Endodermal cell (in vitro differentiated cells): ENCODE measurements at regions not wholly inside any gene's neighbourhood (a gene's known extent, or its start where the extent isn't known, plus 50 kb on each side); places are given as distances from the start of the nearest gene placed in this dataset.

Experiments
- DNase-seq: peaks from one replicate; pipeline ENCODE4 v3.0.0-alpha.2; 2017
- H3K27ac ChIP-seq: 2 replicates; pipeline ENCODE4 v1.5.1; 2013; ENCODE audit warnings: mild to moderate bottlenecking, low read depth, low read length, moderate library complexity
- H3K27me3 ChIP-seq: 2 replicates; pipeline ENCODE4 v1.6.1; 2013; ENCODE audit warnings: mild to moderate bottlenecking, low read length, moderate library complexity; ENCODE audit not compliant: insufficient read depth, control insufficient read depth, poor library complexity, severe bottlenecking
- H3K36me3 ChIP-seq: 2 replicates; pipeline ENCODE4 v1.7.0; 2013; ENCODE audit warnings: mild to moderate bottlenecking, low read length, moderate library complexity; ENCODE audit not compliant: control insufficient read depth, insufficient read depth
- H3K4me1 ChIP-seq: one replicate; pipeline ENCODE4 v1.7.0; 2013; ENCODE audit warnings: low read length; ENCODE audit not compliant: control insufficient read depth, insufficient read depth
- H3K4me3 ChIP-seq: 2 replicates; pipeline ENCODE4 v1.5.1; 2013; ENCODE audit warnings: mild to moderate bottlenecking, low read length, moderate library complexity
- H3K9ac ChIP-seq: 2 replicates; pipeline ENCODE4 v1.6.1; 2013; ENCODE audit warnings: mild to moderate bottlenecking, low read length, moderate library complexity; ENCODE audit not compliant: poor library complexity, severe bottlenecking; ENCODE audit errors: extremely low read depth
- H3K9me3 ChIP-seq: 2 replicates; pipeline ENCODE4 v1.6.1; 2013; ENCODE audit warnings: mild to moderate bottlenecking, low read length, moderate library complexity; ENCODE audit not compliant: control insufficient read depth
- H3K27ac Mint-ChIP-seq: 2 replicates; pipeline ENCODE4 v1.8.0; 2020; ENCODE audit warnings: mixed read lengths
- H3K27me3 Mint-ChIP-seq: 2 replicates; pipeline ENCODE4 v1.8.0; 2021; ENCODE audit warnings: mild to moderate bottlenecking, mixed read lengths; ENCODE audit not compliant: insufficient read depth
- H3K36me3 Mint-ChIP-seq: 2 replicates; pipeline ENCODE4 v1.8.0; 2020; ENCODE audit warnings: low read depth, mixed read lengths
- H3K4me1 Mint-ChIP-seq: 2 replicates; pipeline ENCODE4 v1.8.0; 2020; ENCODE audit warnings: mixed read lengths
- H3K4me3 Mint-ChIP-seq: 2 replicates; pipeline ENCODE4 v1.8.0; 2020; ENCODE audit warnings: mild to moderate bottlenecking, moderate library complexity, mixed read lengths
- H3K9me3 Mint-ChIP-seq: 2 replicates; pipeline ENCODE4 v1.8.0; 2020; ENCODE audit warnings: mild to moderate bottlenecking, mixed read lengths
- CTCF ChIP-seq: fragments of 200-600 bp; sonication (generic); conservative IDR thresholded peaks from 2 replicates; pipeline ENCODE4 v1.5.0; 2021; ENCODE audit warnings: antibody characterized with exemption, mild to moderate bottlenecking
- WGBS, 2 experiments: methylation state at CpG; one replicate each; pipeline versions ENCODE4 v1.1.5 to v1.1.7; 2013; ENCODE audit warnings: missing lambda C conversion rate in 2 of 2, mixed read lengths in 1 of 2; ENCODE audit not compliant: insufficient coverage in 1 of 2, insufficient read length in 1 of 2; 5-methylcytosine and 5-hydroxymethylcytosine counted together

DNA sequence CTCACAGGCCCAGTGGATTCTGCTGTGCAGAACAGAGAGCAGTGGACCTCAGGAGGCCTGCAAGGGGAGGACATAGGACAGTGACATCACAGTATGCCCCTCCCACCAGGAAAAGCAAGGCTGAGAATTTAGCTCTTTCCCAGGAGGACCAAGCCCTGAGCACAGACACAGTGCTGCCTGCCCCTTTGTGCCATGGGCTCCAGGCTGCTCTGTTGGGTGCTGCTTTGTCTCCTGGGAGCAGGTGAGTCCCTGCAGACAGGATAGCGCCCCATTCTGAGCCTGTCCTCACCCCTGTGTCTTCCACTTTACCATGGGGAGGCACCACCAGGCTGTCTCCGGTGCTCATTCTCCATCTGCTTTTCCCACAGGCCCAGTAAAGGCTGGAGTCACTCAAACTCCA is 63.0 kb upstream of the PRSS58 start:
- no peaks in the 10 kb centered on the region for H3K9me3 Mint-ChIP-seq

DNA sequence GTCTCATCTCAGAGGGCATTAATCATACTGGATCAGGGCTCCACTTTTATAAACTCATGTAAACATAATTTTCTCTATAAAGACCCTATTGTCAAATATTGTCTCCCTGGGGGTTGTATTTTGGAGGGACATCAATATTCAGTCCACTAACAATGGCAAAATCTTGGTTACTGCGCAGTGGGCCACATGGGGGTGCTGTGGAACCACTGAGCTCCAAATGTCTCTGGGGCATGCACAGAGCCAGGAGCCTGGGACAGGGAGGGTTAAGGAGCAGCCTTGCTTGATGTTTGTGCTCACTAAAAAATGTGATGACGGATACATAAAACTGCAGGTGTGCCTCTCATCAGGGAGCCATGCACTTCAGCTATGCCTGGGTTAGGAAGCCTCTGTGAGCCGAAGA is 62.1 kb upstream of the PRSS58 start:
- H3K27me3 ChIP-seq: no peaks in the 10 kb centered on the region
- DNase-seq: peak; percentile 84
- no peaks in the 10 kb centered on the region for H3K9me3 ChIP-seq
- Mint-ChIP-seq H3K4me3 (no peak overlapping the region), H3K4me1 (peaks cover 8% of the 10 kb centered on the region), H3K27ac (no peak overlapping the region), H3K27me3 (peaks cover 2% of the 10 kb centered on the region), H3K9me3 (no peaks in the 10 kb centered on the region), H3K36me3 (no peaks in the 10 kb centered on the region)
- H3K9ac ChIP-seq: no peak overlapping the region
- no peak overlapping the region for H3K4me3 ChIP-seq
- no peak overlapping the region for H3K27ac ChIP-seq
- peak; percentile 79 for TF ChIP-seq CTCF
- no peaks in the 10 kb centered on the region for H3K36me3 ChIP-seq
- no peaks in the 10 kb centered on the region for H3K4me1 ChIP-seq
- WGBS, 2 experiments: 50 to 64% methylated on average over 3 of the region's 3 CpGs

More for the DNA sequence above, 63.0 kb upstream of the PRSS58 start:
- Histone ChIP-seq H3K27ac (no peak overlapping the region), H3K9me3 (no peaks in the 10 kb centered on the region), H3K4me1 (no peaks in the 10 kb centered on the region), H3K36me3 (no peaks in the 10 kb centered on the region), H3K4me3 (no peak overlapping the region), H3K9ac (no peak overlapping the region), H3K27me3 (no peaks in the 10 kb centered on the region)
- WGBS, 2 experiments: 80 to 95% methylated on average over 1 to 2 of the region's 2 CpGs
- peaks cover 2% of the 10 kb centered on the region for H3K27me3 Mint-ChIP-seq
- no peaks in the 10 kb centered on the region for H3K36me3 Mint-ChIP-seq
- peaks cover 8% of the 10 kb centered on the region for H3K4me1 Mint-ChIP-seq
- TF ChIP-seq CTCF: no peak
- no peak overlapping the region for H3K4me3 Mint-ChIP-seq
- no peak overlapping the region for H3K27ac Mint-ChIP-seq
- DNase-seq: no peak

DNA sequence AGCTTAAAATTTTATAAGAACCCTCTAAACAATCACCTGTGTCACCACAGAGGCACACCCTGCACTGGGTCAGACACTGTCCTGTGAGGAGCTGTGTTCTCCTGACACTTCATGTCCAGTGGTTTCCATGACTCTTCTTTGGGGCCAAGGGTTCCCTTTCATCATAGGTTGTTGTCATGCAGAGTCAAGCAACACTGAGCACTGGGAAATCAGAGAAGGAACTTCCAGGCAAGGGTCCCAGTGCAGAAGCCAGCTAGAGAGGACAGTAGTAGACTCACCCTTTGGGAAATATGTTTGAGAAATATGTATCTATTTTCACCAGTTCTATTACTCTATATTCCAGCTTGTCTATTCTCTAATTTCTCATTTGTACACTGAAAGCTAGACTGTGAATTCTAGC is 56.4 kb upstream of the PRSS58 start:
- no peak for TF ChIP-seq CTCF
- H3K9me3 Mint-ChIP-seq: no peaks in the 10 kb centered on the region
- H3K27ac ChIP-seq: no peak overlapping the region
- H3K4me3 ChIP-seq: no peak overlapping the region
- H3K4me1 Mint-ChIP-seq: no peaks in the 10 kb centered on the region
- H3K27ac Mint-ChIP-seq: no peak overlapping the region
- no peaks in the 10 kb centered on the region for H3K4me1 ChIP-seq
- DNase-seq: no peak
- H3K36me3 ChIP-seq: no peaks in the 10 kb centered on the region
- no peak overlapping the region for H3K4me3 Mint-ChIP-seq
- H3K27me3 ChIP-seq: no peaks in the 10 kb centered on the region
- H3K9me3 ChIP-seq: no peaks in the 10 kb centered on the region
- H3K36me3 Mint-ChIP-seq: no peaks in the 10 kb centered on the region
- H3K27me3 Mint-ChIP-seq: peaks cover 6% of the 10 kb centered on the region
- no peak overlapping the region for H3K9ac ChIP-seq
